Activated naive CD4-positive, alpha-beta T cell treated with anti-CD3 and anti-CD28 coated beads, Interleukin-2, amount 10 ng/mL, durations not matched to agents 7 days and 5 days (primary cell): ENCODE measurements at regions not wholly inside any gene's neighbourhood (a gene's known extent, or its start where the extent isn't known, plus 50 kb on each side); places are given as distances from the start of the nearest gene placed in this dataset.

Experiments
- CTCF ChIA-PET: fragments of 350-600 bp; sonication (Branson Sonifier 250); formaldehyde crosslinking; loops from one replicate; lab custom pipeline; 2021; ENCODE audit warnings: antibody characterized with exemption; lab: Charles Lee
- DNase-seq: peaks from one replicate; pipeline ENCODE4 v3.0.0-alpha.2; 2020
- H3K27ac Mint-ChIP-seq: one replicate; pipeline ENCODE4 v1.8.0; 2021; ENCODE audit warnings: mild to moderate bottlenecking, moderate library complexity, mixed read lengths
- H3K27me3 Mint-ChIP-seq: one replicate; pipeline ENCODE4 v1.8.0; 2021; ENCODE audit warnings: mild to moderate bottlenecking, mixed read lengths
- H3K36me3 Mint-ChIP-seq: one replicate; pipeline ENCODE4 v1.8.0; 2021; ENCODE audit warnings: mixed read lengths
- H3K4me1 Mint-ChIP-seq: one replicate; pipeline ENCODE4 v1.8.0; 2021; ENCODE audit warnings: mixed read lengths
- H3K4me3 Mint-ChIP-seq: one replicate; pipeline ENCODE4 v1.8.0; 2021; ENCODE audit warnings: mild to moderate bottlenecking, moderate library complexity, mixed read lengths
- H3K9me3 Mint-ChIP-seq: one replicate; pipeline ENCODE4 v1.8.0; 2021; ENCODE audit warnings: mixed read lengths

GRCh38 chr1:243938208-243938607 is 88.2 kb upstream of the AKT3 start:
- peaks cover 3% of the 10 kb centered on the region for H3K9me3 Mint-ChIP-seq
- CTCF ChIA-PET, result no interaction called here
- H3K27ac Mint-ChIP-seq, result no peak overlapping the region
- H3K27me3 Mint-ChIP-seq, result peaks cover 4% of the 10 kb centered on the region
- no peak overlapping the region for H3K4me3 Mint-ChIP-seq
- DNase-seq, result no peak
- no peaks in the 10 kb centered on the region for H3K36me3 Mint-ChIP-seq
- no peaks in the 10 kb centered on the region for H3K4me1 Mint-ChIP-seq

GRCh38 chr1:243933495-243933894 is 83.5 kb upstream of the AKT3 start:
- no peak for DNase-seq
- H3K4me3 Mint-ChIP-seq, result no peak overlapping the region
- H3K9me3 Mint-ChIP-seq, result peaks cover 3% of the 10 kb centered on the region

GRCh38 chr1:243931957-243932356 is 81.9 kb upstream of the AKT3 start:
- H3K27me3 Mint-ChIP-seq, result peaks cover 6% of the 10 kb centered on the region
- no peak overlapping the region for H3K27ac Mint-ChIP-seq
- no peak overlapping the region for H3K4me3 Mint-ChIP-seq
- DNase-seq, result no peak
- H3K4me1 Mint-ChIP-seq, result no peaks in the 10 kb centered on the region
- CTCF ChIA-PET, result interaction anchor here (0.6 kb wide), 1 partner anchor 16 kb away, joined by 3 read pairs; no protein-coding TSS in a partner anchor
- no peaks in the 10 kb centered on the region for H3K36me3 Mint-ChIP-seq
- H3K9me3 Mint-ChIP-seq, result peaks cover 3% of the 10 kb centered on the region

More at GRCh38 chr1:243933495-243933894, 83.5 kb upstream of the AKT3 start:
- peaks cover 6% of the 10 kb centered on the region for H3K27me3 Mint-ChIP-seq
- no peaks in the 10 kb centered on the region for H3K4me1 Mint-ChIP-seq
- H3K36me3 Mint-ChIP-seq, result no peaks in the 10 kb centered on the region
- no peak overlapping the region for H3K27ac Mint-ChIP-seq
- CTCF ChIA-PET, result no interaction called here

GRCh38 chr1:243930822-243931671 is 81.0 kb upstream of the AKT3 start:
- DNase-seq, result no peak
- Mint-ChIP-seq H3K27me3 (peaks cover 6% of the 10 kb centered on the region), H3K9me3 (peaks cover 3% of the 10 kb centered on the region), H3K4me3 (no peak overlapping the region), H3K27ac (no peak overlapping the region), H3K36me3 (no peaks in the 10 kb centered on the region), H3K4me1 (no peaks in the 10 kb centered on the region)
- CTCF ChIA-PET, result interaction anchor here (0.6 kb wide), 1 partner anchor 16 kb away, joined by 3 read pairs; no protein-coding TSS in a partner anchor

- Mint-ChIP-seq H3K9me3 (no peaks in the 10 kb centered on the region), H3K27me3 (peaks cover 15% of the 10 kb centered on the region), H3K4me1 (no peaks in the 10 kb centered on the region), H3K36me3 (no peaks in the 10 kb centered on the region), H3K4me3 (no peak overlapping the region), H3K27ac (no peak overlapping the region)
- DNase-seq, result no peak
- CTCF ChIA-PET, result no interaction called here
These were observed 77.3 kb upstream of the AKT3 start for GRCh38 chr1:243927381-243927780.

GRCh38 chr1:243926803-243927245 is 76.8 kb upstream of the AKT3 start:
- no peak for DNase-seq
- no peaks in the 10 kb centered on the region for H3K9me3 Mint-ChIP-seq
- no peaks in the 10 kb centered on the region for H3K36me3 Mint-ChIP-seq
- no peaks in the 10 kb centered on the region for H3K4me1 Mint-ChIP-seq
- H3K4me3 Mint-ChIP-seq, result no peak overlapping the region
- peaks cover 15% of the 10 kb centered on the region for H3K27me3 Mint-ChIP-seq
- no peak overlapping the region for H3K27ac Mint-ChIP-seq
- CTCF ChIA-PET, result no interaction called here

GRCh38 chr1:243926299-243926698 is 76.3 kb upstream of the AKT3 start:
- no peaks in the 10 kb centered on the region for H3K9me3 Mint-ChIP-seq
- CTCF ChIA-PET, result no interaction called here
- DNase-seq, result no peak
- H3K27me3 Mint-ChIP-seq, result peaks cover 15% of the 10 kb centered on the region
- no peaks in the 10 kb centered on the region for H3K36me3 Mint-ChIP-seq
- H3K27ac Mint-ChIP-seq, result no peak overlapping the region
- no peaks in the 10 kb centered on the region for H3K4me1 Mint-ChIP-seq
- no peak overlapping the region for H3K4me3 Mint-ChIP-seq

GRCh38 chr1:243924588-243925349 is 74.7 kb upstream of the AKT3 start:
- Mint-ChIP-seq H3K27me3 (peaks cover 9% of the 10 kb centered on the region), H3K4me1 (no peaks in the 10 kb centered on the region), H3K9me3 (no peaks in the 10 kb centered on the region), H3K36me3 (no peaks in the 10 kb centered on the region), H3K4me3 (no peak overlapping the region), H3K27ac (no peak overlapping the region)
- DNase-seq, result no peak
- CTCF ChIA-PET, result no interaction called here

- Mint-ChIP-seq H3K27me3 (peaks cover 14% of the 10 kb centered on the region), H3K9me3 (no peaks in the 10 kb centered on the region), H3K36me3 (no peaks in the 10 kb centered on the region), H3K4me3 (no peak overlapping the region), H3K27ac (no peak overlapping the region), H3K4me1 (no peaks in the 10 kb centered on the region)
- no peak for DNase-seq
- CTCF ChIA-PET, result no interaction called here
These were observed 74.1 kb upstream of the AKT3 start for GRCh38 chr1:243924188-243924587.

- Mint-ChIP-seq H3K9me3 (no peaks in the 10 kb centered on the region), H3K4me3 (no peak overlapping the region), H3K36me3 (no peaks in the 10 kb centered on the region), H3K4me1 (no peaks in the 10 kb centered on the region), H3K27me3 (peaks cover 17% of the 10 kb centered on the region), H3K27ac (no peak overlapping the region)
- DNase-seq, result no peak
- CTCF ChIA-PET, result no interaction called here
These were observed 73.5 kb upstream of the AKT3 start for GRCh38 chr1:243923292-243924171.

GRCh38 chr1:243921111-243921510 is 71.1 kb upstream of the AKT3 start:
- Mint-ChIP-seq H3K4me3 (no peak overlapping the region), H3K36me3 (no peaks in the 10 kb centered on the region), H3K27ac (no peak overlapping the region), H3K9me3 (no peaks in the 10 kb centered on the region), H3K4me1 (peaks cover 16% of the 10 kb centered on the region), H3K27me3 (peaks cover 40% of the 10 kb centered on the region)
- CTCF ChIA-PET, result no interaction called here
- DNase-seq, result no peak

- H3K9me3 Mint-ChIP-seq, result no peaks in the 10 kb centered on the region
- no peak overlapping the region for H3K27ac Mint-ChIP-seq
- H3K36me3 Mint-ChIP-seq, result no peaks in the 10 kb centered on the region
- CTCF ChIA-PET, result no interaction called here
- H3K4me3 Mint-ChIP-seq, result peak overlapping the region; percentile 74
- peaks cover 35% of the 10 kb centered on the region for H3K27me3 Mint-ChIP-seq
- H3K4me1 Mint-ChIP-seq, result peaks cover 16% of the 10 kb centered on the region
- DNase-seq, result no peak
These were observed 68.0 kb upstream of the AKT3 start for GRCh38 chr1:243917863-243918565.

GRCh38 chr1:243917177-243917862 is 67.3 kb upstream of the AKT3 start:
- Mint-ChIP-seq H3K27ac (no peak overlapping the region), H3K27me3 (peaks cover 37% of the 10 kb centered on the region), H3K9me3 (no peaks in the 10 kb centered on the region), H3K4me3 (peak overlapping the region; percentile 74), H3K36me3 (no peaks in the 10 kb centered on the region), H3K4me1 (peaks cover 16% of the 10 kb centered on the region)
- CTCF ChIA-PET, result no interaction called here
- DNase-seq, result no peak
